ENCODE measurements at regions not wholly inside any gene's neighbourhood (a gene's known extent, or its start where the extent isn't known, plus 50 kb on each side); places are given as distances from the start of the nearest gene placed in this dataset.

DNA sequence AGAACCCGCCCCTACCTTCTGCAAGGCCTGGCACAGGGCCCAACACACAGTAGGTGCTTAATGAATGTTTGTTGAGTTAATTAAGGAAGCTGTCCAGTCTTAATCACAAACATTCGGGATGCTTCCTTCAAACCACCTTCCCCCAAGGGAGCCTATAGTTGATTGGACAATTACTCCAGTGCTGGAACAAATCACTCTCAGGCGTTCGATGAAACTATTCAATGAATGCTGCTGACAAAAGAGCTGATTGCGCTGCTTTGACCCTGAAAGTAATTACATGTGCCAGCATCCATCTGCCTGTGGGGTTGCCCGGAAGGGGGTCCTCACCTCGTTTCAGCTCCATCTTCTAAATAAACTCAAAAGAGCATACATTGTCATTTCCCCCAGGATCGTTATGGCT, 112.0 kb upstream of the SRSF6 start:
- TF ChIP-seq ELF4 (IDR thresholded peaks at IDR 0.05): no peak
- TF ChIP-seq CTBP1 (IDR thresholded peaks at IDR 0.05; ENCODE audit: borderline replicate concordance): no peak
- no peak for TF ChIP-seq BHLHE40 (IDR thresholded peaks at IDR 0.05; ENCODE audit: borderline replicate concordance)
- TF ChIP-seq NFRKB (IDR thresholded peaks at IDR 0.05): no peak
- no peak for TF ChIP-seq HDGF (IDR thresholded peaks at IDR 0.05; ENCODE audit: borderline replicate concordance)
- TF ChIP-seq FOXM1 (IDR thresholded peaks at IDR 0.05; ENCODE audit: borderline replicate concordance): no peak
- no peak for TF ChIP-seq FOXA1 (IDR thresholded peaks at IDR 0.05)
- TF ChIP-seq, protein P1, sequence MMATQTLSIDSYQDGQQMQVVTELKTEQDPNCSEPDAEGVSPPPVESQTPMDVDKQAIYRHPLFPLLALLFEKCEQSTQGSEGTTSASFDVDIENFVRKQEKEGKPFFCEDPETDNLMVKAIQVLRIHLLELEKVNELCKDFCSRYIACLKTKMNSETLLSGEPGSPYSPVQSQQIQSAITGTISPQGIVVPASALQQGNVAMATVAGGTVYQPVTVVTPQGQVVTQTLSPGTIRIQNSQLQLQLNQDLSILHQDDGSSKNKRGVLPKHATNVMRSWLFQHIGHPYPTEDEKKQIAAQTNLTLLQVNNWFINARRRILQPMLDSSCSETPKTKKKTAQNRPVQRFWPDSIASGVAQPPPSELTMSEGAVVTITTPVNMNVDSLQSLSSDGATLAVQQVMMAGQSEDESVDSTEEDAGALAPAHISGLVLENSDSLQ (IDR thresholded peaks at IDR 0.05): no peak
- no peak for TF ChIP-seq LEF1 (IDR thresholded peaks at IDR 0.05; ENCODE audit: borderline replicate concordance)
- no peak for TF ChIP-seq SP1 (IDR thresholded peaks at IDR 0.05)
- no peak for TF ChIP-seq SUZ12 (IDR thresholded peaks at IDR 0.05)
- TF ChIP-seq L3MBTL2 (conservative IDR thresholded peaks at IDR 0.05): no peak
